GM21529 (cell line): ENCODE measurements at regions not wholly inside any gene's neighbourhood (a gene's known extent, or its start where the extent isn't known, plus 50 kb on each side); places are given as distances from the start of the nearest gene placed in this dataset.
A peak's percentile ranks its signal among the peaks of the same experiment; 100 is the strongest.

Source experiments
- ATAC-seq: cut with Tn5 transposase; IDR thresholded peaks from one replicate; pipeline ENCODE4 v1.9.1; 2021; ENCODE audit not compliant: unreplicated experiment

- no peak for ATAC-seq
Measured at GRCh38 chr20:11195899-11196558, 522.2 kb upstream of the JAG1 start.

GRCh38 chr20:11197851-11198250 is 524.1 kb upstream of the JAG1 start:
- ATAC-seq: no peak

DNA sequence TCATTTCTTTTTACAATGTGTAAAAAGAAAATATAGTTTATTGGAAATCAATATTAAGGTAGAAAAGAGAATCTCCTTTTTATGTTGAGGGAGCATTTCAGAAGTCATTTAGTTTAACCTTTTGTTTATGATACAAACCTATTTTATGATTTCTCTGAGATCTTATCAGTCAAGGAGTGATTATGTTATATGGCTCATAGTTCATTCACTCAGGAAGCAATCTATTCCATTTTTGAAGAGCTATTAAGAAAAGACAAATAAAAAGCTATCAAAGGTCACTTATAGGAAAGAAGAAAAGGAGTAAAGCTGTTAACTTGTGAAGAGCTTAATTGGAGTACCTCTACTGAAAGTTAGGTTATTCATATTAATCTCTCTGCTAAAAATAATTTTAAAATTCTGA is 526.6 kb upstream of the JAG1 start:
- no peak for ATAC-seq

DNA sequence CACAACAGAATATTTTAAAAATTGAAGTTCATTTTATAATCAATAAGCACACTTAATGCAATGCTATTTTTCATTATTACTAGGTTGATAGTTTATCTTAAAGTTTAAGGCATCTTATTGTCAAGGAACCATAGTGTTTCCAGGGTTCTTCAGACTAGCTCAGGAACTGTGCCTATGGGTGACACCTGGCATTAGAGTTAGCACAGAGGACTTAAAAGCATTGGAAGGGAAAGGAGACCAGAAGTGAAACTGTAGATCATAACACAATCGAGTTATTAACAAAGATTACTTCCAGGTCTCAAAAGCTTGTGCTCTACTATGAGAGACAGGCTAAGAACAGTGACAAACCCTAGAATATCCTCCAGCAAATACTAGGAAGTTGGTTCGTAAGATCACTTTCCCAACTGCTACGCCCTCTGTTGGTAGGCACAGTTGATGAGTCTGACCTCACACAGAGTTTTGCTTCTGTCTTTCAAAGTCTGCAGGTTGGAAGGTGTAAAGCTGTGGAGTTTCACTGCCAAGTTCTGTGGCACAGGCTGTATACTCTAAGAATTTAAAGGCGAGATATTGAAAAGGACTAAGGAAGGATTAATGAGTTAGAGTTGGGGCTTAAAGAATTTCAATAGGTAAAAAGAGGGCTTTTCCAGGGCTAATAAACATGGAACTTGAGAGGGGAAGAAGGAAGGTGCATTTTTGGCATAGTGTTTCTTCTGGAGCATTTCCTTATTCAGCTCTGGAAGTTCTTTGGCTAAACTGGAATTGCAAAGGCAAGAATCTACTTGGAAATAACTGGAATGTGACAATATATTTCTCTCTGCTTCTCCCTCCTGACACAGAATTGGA is 531.3 kb upstream of the JAG1 start:
- peak; percentile 70 for ATAC-seq

DNA sequence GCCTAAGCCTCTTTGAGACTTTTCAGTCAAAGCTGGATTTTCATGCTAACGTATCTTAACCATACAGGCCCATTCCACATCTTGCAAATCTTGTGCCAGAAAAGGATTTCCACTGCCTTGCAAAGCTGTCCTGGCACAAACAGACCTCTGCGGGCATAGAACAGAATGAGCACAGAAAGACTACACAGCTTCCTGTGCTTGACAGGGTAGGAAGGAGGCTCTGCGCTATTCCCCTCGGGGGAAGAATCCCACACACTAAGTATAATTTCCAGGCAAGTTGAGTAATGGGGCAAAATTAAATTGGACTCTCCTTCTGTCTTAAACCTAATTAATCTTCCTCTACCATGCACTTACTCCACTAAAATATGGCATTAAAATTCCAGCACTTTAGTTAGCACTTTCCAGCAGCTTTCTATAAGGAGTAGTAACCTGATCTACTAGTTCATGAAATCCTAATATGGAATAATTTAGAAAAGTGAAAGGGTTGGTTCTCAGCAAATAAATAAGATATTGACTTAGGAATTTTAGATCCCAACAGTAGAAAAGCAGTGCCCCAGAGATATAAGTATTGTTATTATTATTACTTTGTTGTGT is 532.1 kb upstream of the JAG1 start:
- no peak for ATAC-seq

DNA sequence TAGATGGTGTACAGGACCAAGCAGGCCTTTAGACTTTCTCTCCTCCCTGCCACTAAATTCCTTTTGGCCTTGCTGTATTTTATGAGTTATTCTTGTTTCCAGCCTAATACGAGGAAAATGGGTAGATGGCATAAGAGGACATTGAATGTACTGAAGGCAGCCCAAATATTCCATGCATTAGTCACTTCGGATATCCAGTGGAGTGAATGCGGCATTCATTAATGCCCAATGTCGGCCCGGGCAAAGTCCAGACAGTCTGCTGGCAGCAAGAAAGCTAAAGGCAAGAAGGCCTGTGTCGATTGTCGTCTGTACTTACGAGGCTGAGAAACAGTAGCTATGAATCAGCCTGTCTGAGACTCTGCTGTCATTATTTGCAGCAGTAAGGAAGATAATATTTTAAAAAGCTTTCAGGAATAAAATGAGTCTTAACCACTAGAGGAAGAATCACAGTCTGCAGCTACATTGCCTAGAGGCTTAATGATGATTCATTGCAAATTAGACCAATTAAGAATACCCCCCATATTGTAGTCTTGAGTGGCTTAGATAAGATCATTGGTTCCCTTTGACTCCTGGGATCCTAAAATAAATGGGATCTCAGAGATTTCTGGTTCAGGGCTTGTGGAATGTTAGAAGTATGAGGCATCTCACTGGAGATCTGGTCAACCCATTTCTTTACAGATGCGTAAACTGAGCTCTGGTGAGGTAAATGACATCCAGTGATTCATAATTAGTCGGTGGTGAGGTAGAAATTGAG is 534.1 kb upstream of the JAG1 start:
- no peak for ATAC-seq

GRCh38 chr20:11210611-11211010 is 536.8 kb upstream of the JAG1 start:
- ATAC-seq: no peak

- ATAC-seq: no peak
Measured at GRCh38 chr20:11212272-11212671, 538.5 kb upstream of the JAG1 start.

- ATAC-seq: no peak
Measured at GRCh38 chr20:11212902-11213301, 539.1 kb upstream of the JAG1 start.

- no peak for ATAC-seq
Measured at GRCh38 chr20:11214256-11214840, 540.5 kb upstream of the JAG1 start.

- no peak for ATAC-seq
Measured at GRCh38 chr20:11216451-11217314, 542.9 kb upstream of the JAG1 start.

- ATAC-seq: no peak
Measured at GRCh38 chr20:11217326-11218172, 543.8 kb upstream of the JAG1 start.

- ATAC-seq: no peak
Measured at GRCh38 chr20:11218173-11218680, 544.4 kb upstream of the JAG1 start.

DNA sequence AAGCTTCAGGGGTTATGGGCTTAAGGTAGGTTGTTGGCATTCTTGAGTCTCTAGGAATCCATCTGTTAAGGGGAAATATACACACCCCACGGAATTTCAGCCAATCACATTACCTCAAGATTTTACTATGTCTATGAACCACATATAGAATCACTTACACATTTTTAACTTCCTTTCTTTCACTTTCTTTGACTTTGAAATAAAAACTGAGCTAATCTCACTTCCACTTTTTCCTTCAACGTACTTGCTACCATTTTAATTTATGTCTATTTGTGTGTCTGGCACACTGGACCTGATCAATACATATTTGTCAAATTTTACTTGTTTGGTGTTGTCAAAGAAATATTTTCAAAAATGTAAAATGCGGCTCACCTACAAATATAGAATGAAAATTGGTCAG is 545.4 kb upstream of the JAG1 start:
- ATAC-seq: no peak

GRCh38 chr20:11221046-11221445 is 547.2 kb upstream of the JAG1 start:
- ATAC-seq: no peak

DNA sequence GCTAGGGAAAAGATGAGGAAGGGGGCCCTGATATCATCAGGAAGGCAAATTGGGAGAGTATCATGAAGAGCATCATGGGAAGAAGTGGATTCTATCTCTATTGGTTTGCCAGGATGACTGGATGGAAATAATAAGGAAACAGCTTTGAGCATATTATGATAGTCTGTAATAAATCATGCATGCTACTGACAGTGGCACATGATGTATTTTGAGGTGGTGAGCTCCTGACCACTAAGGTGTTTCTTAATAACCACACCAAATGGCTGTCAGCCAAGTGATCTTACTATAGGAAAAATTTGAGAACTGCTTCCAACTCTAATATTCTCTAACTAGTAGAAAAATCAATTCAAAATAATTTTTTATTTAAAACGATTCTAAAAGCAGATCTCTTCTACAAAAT is 548.4 kb upstream of the JAG1 start:
- ATAC-seq: no peak

- no peak for ATAC-seq
Measured at GRCh38 chr20:11227602-11228001, 553.8 kb upstream of the JAG1 start.

DNA sequence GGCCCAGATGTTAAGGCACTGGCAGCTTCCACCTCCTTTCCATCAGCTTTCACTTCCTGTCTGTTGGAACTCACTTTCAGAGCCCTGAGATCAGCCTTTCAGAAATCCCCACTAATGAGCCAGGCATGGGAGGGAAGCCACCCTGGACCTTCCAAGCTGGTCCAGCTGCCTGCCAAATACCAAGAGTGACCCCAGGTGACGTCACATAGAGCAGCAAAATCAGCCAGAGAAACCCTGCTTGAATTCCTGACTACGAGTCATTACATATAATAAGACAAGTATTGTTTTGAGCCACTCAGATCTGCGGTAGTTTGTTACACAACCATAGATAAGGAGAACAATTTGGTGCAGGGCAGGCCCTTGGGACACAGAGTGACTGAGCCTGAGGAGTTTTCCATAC is 556.0 kb upstream of the JAG1 start:
- no peak for ATAC-seq

DNA sequence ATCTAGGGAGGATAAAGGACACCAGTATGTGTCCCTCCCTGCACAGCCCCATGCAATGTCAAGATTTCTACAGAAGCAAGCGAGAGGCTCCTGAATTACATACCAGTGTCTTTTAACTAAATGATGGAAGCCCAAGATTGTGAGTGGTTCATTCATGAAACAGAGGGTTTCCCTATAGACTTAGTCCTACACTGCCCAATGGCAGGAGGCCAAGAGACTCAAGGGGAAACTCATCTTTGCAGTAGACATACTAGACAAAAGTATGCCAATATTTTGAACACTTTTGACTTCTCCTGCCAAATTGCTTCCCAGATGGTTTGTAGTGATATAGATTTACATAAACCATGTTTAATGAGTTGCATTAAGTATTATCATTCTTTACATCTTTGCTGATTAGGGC is 557.2 kb upstream of the JAG1 start:
- no peak for ATAC-seq
